ENCODE measurements at regions not wholly inside any gene's neighbourhood (a gene's known extent, or its start where the extent isn't known, plus 50 kb on each side); places are given as distances from the start of the nearest gene placed in this dataset.
"Not testable (repeated sequence)": the region's sequence is repeated elsewhere in the genome, so short reads cannot be mapped to it uniquely, and the experiment has no call there.

DNA sequence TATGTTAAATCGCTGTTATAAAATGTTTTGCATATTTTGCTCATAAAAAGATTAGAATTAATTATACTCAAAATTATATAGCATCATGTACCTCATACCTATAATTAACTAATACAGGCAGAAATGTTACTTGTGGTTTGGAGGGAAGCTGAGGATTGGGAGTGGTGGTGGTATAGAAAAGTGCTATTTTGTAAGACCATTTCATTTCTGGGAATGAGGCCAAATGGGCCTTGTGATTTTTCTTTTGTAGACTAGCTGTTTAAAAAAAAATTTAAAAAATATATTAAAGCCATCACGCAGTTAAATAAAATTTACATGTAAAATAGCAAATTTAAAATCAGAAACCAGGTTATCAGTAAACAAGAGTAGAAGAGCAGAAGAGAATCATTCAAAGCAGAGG, 560.8 kb upstream of the FAM98A start:
- no peak for DNase-seq (ENCODE audit: low spot score)
- TF ChIP-seq, protein P1, sequence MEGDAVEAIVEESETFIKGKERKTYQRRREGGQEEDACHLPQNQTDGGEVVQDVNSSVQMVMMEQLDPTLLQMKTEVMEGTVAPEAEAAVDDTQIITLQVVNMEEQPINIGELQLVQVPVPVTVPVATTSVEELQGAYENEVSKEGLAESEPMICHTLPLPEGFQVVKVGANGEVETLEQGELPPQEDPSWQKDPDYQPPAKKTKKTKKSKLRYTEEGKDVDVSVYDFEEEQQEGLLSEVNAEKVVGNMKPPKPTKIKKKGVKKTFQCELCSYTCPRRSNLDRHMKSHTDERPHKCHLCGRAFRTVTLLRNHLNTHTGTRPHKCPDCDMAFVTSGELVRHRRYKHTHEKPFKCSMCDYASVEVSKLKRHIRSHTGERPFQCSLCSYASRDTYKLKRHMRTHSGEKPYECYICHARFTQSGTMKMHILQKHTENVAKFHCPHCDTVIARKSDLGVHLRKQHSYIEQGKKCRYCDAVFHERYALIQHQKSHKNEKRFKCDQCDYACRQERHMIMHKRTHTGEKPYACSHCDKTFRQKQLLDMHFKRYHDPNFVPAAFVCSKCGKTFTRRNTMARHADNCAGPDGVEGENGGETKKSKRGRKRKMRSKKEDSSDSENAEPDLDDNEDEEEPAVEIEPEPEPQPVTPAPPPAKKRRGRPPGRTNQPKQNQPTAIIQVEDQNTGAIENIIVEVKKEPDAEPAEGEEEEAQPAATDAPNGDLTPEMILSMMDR (IDR thresholded peaks at IDR 0.05): no peak
- ATAC-seq (ENCODE audit: low FRiP score): no peak

DNA sequence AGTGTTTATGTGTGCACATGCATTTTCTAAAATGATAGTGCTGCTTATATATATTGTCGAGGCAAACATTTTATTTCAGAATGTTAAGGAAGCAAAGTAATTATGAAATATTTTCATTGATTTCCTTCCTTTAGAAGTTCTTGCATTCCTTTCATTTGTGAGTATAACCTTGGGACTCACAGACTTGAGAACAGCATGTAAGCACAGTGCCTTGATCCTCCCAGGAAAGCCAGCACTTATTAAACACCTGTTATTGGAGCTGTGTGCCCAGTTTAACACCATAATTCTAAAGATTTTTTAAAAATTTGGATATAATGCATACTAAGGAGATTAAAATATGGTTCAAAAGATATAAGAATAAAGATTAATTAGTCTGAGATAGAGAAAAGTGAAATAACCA, 554.4 kb upstream of the FAM98A start:
- DNase-seq (ENCODE audit: low spot score) (no peak), ATAC-seq (ENCODE audit: low FRiP score) (no peak)
- TF ChIP-seq, protein P1 (IDR thresholded peaks at IDR 0.05): no peak

DNA sequence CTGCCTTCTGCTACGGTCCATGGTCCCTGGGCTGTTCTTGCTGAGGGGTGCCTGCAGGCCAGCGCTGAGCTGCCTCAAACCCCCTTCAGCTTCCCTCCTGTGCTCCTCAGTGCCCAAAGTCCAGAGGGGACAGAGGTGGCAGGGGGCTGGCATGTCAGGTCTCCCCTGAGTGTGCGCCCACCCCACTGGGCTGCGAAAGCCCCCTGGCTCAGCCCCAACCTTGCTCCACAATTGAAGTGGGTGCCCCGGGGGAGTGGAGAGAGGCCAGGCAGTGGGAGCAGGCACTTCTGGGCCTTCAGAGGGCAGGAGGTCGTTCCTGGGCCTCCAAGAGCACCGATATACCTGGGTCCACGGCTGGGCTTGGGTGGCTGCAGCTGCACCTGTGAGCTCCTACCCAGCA, 548.7 kb upstream of the FAM98A start:
- TF ChIP-seq, protein P1 (IDR thresholded peaks at IDR 0.05): no peak
- ATAC-seq (ENCODE audit: low FRiP score): no peak
- no peak for DNase-seq (ENCODE audit: low spot score)

DNA sequence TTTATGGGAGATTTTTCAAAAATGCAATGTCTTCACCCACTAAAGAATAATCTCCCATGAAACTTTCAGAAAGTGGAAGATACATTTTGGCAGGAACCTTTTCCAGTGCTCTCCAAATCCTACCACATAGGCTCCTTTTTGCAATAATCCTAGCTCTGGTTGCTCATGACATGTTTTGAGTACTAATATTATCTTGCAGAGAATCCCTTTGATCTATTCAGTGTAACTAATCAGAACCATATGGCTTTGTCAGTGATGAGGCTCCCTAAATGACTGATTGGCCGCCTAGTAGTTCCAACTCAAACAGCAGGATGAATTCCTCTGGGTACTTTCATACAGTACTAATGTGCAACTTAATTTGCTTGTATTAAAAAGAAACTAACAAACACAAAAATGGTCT, 544.0 kb upstream of the FAM98A start:
- ATAC-seq (ENCODE audit: low FRiP score) (no peak), DNase-seq (ENCODE audit: low spot score) (no peak)
- TF ChIP-seq, protein P1 (IDR thresholded peaks at IDR 0.05): no peak

DNA sequence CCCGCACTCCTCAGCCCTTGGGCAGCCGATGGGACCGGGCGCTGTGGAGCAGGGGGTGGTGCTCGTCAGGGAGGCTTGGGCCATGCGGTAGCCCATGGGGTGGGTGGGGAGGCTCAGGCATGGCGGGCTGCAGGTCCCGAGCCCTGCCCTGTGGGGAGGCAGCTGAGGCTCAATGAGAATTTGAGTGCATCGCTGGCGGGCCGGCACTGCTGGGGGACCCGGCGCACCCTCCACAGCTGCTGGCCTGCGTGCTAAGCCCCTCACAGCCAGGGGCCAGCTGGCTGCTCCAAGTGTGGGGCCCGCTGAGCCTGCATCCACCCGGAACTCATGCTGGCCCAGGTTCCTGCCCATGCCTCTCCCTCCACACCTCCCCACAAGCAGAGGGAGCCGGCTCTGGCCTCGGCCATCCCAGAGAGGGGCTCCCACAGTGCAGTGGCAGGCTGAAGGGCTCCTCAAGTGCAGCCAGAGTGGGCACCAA, 543.5 kb upstream of the FAM98A start:
- ATAC-seq (ENCODE audit: low FRiP score); DNase-seq (ENCODE audit: low spot score): not testable (repeated sequence)

DNA sequence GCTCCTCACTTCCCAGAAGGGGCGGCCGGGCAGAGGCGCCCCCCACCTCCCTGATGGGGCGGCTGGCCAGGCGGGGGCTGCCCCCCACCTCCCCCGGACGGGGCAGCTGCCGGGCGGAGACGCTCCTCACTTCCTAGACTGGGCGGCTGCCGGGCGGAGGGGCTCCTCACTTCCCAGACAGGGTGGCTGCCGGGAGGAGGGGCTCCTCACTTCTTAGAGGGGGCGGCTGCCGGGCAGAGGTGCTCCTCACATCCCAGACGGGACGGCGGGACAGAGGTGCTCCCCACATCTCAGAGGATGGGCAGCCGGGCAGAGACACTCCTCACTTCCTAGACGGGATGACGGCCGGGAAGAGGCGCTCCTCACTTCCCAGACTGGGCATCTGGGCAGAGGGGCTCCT, 534.0 kb upstream of the FAM98A start:
- DNase-seq (ENCODE audit: low spot score); ATAC-seq (ENCODE audit: low FRiP score): not testable (repeated sequence)

DNA sequence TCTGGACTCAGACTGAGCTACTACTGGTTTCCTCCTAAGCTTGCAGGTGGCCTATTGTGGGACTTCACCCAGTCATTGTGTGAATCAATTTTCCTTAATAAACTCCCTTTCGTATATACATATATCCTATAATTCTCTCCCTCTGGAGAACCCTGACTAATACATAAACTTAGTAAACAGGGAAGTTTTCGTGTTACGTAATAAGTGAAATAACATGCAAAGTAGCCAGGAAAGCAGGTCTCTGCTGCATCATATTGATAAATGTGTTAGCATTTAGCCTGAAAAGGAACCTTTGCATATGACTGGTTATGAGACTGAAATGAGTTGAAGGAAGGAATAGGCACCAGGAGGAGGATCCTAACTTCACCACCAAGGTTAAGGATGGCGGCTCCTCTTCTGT, 527.2 kb upstream of the FAM98A start:
- ATAC-seq (ENCODE audit: low FRiP score): no peak
- no peak for DNase-seq (ENCODE audit: low spot score)
- TF ChIP-seq, protein P1 (IDR thresholded peaks at IDR 0.05): no peak

DNA sequence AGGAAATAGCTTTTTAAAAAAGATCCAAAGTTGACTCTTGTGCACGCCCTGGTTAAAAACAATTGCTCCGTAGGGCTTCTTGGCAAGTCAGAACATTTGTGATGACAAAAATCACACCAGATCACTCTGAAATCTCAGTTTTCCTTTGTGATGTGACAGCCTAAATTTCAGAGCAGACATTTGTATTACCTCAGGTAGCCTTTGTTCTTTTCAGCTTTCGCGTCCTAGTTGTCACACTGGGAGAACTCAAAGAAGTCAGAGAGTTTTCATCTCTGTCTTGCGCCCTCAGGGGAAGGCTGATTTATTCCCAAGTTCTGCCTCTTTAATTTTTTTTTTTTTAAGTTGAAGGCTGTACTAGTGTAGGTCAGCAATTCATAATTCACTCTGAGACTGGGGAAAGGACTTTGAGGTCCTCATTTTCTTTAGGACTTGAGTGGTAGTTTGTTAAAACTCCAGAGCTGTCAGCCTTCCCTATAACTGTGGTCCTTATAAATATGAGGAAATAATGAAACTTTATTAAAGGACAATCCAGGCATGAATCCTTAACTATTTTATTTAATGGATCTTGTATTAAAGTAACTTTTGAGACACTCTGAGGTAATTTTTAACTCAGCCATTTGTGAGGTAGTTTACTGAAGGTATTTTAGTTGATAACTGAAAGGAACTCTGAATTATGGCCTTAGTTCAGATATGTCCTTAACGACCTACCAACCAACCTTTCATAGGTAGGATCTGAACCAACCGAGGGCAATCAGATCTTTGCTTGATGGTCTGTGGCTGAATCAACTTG, 525.1 kb upstream of the FAM98A start:
- DNase-seq (ENCODE audit: low spot score): no peak
- no peak for ATAC-seq (ENCODE audit: low FRiP score)
- TF ChIP-seq, protein P1 (IDR thresholded peaks at IDR 0.05): no peak

Data from omental fat pad (tissue), 3 donors.